CD14-positive monocyte (primary cell): ENCODE measurements at regions not wholly inside any gene's neighbourhood (a gene's known extent, or its start where the extent isn't known, plus 50 kb on each side); places are given as distances from the start of the nearest gene placed in this dataset.

Experiments
- DNase-seq, 3 donors: peaks; one replicate each; pipeline ENCODE4 v3.0.0-alpha.2; 2011 to 2022
- H2AFZ ChIP-seq: 2 replicates; pipeline ENCODE4 v1.6.0; 2012; ENCODE audit warnings: mild to moderate bottlenecking, low read depth, low read length, inconsistent platforms; ENCODE audit not compliant: insufficient read depth, poor library complexity, severe bottlenecking
- H3K27ac ChIP-seq, 2 donors: 1 replicate in 1 of 2; 2 replicates in 1 of 2; pipeline ENCODE4 v1.5.1; 2012 to 2013; ENCODE audit warnings: low read length in 2 of 2, control low read depth in 1 of 2, inconsistent platforms in 1 of 2, low read depth in 1 of 2, mild to moderate bottlenecking in 1 of 2
- H3K27me3 ChIP-seq, 2 donors: one replicate each; pipeline versions ENCODE4 v1.6.0 to v1.6.1; 2011 to 2013; ENCODE audit warnings: low read length in 2 of 2; ENCODE audit not compliant: control insufficient read depth in 2 of 2, insufficient read depth in 2 of 2
- H3K36me3 ChIP-seq, 2 donors: replicated peaks in 1 of 2; 1 replicate in 1 of 2; 2 replicates in 1 of 2; pipeline versions ENCODE4 v1.5.1 to v1.6.1; 2012 to 2013; ENCODE audit warnings: low read length in 2 of 2, control low read depth in 1 of 2, inconsistent platforms in 1 of 2, mild to moderate bottlenecking in 1 of 2; ENCODE audit not compliant: insufficient read depth in 2 of 2, control insufficient read depth in 1 of 2
- H3K4me1 ChIP-seq, 2 donors: 1 replicate in 1 of 2; 2 replicates in 1 of 2; pipeline versions ENCODE4 v1.5.1 to v1.6.1; 2012 to 2013; ENCODE audit warnings: low read length in 2 of 2, control low read depth in 1 of 2, inconsistent platforms in 1 of 2, mild to moderate bottlenecking in 1 of 2, moderate library complexity in 1 of 2; ENCODE audit not compliant: insufficient read depth in 2 of 2, control insufficient read depth in 1 of 2
- H3K4me2 ChIP-seq: replicated peaks from 2 replicates; pipeline ENCODE3; 2012; ENCODE audit warnings: low read length, moderate library complexity, mild to moderate bottlenecking; ENCODE audit not compliant: poor library complexity, severe bottlenecking; ENCODE audit errors: extremely low read depth
- H3K4me3 ChIP-seq, 3 experiments: fragments of 200-600 bp in 1 of 3; sonication (generic) in 1 of 3; replicated peaks in 1 of 3; 1 replicate in 2 of 3; 2 replicates in 1 of 3; pipeline ENCODE4 v1.5.1; 2011 to 2013; ENCODE audit warnings: low read length in 3 of 3, mild to moderate bottlenecking in 3 of 3, control low read depth in 2 of 3, low read depth in 2 of 3, inconsistent platforms in 1 of 3, moderate library complexity in 1 of 3
- H3K79me2 ChIP-seq: 2 replicates; pipeline ENCODE4 v1.6.0; 2012; ENCODE audit warnings: mild to moderate bottlenecking, control low read depth, inconsistent platforms, low read length, moderate library complexity; ENCODE audit not compliant: insufficient read depth
- H3K9ac ChIP-seq: 2 replicates; pipeline ENCODE4 v1.6.0; 2017; ENCODE audit warnings: low read length, mild to moderate bottlenecking; ENCODE audit not compliant: insufficient read depth, poor library complexity, severe bottlenecking
- H3K9me3 ChIP-seq, 2 donors: replicated peaks in 1 of 2; 1 replicate in 1 of 2; 2 replicates in 1 of 2; pipeline versions ENCODE4 v1.5.1 to v1.6.1; 2012 to 2013; ENCODE audit warnings: low read length in 2 of 2, control low read depth in 1 of 2; ENCODE audit not compliant: control insufficient read depth in 1 of 2, insufficient read depth in 1 of 2
- H4K20me1 ChIP-seq: 2 replicates; pipeline ENCODE4 v1.6.0; 2012; ENCODE audit warnings: mild to moderate bottlenecking, low read length, control low read depth, moderate library complexity; ENCODE audit not compliant: insufficient read depth
- H3K27ac Mint-ChIP-seq, 7 donors: one replicate each; pipeline ENCODE4 v1.8.0; 2020; ENCODE audit warnings: mild to moderate bottlenecking in 7 of 7, mixed read lengths in 7 of 7, moderate library complexity in 6 of 7, inconsistent platforms in 2 of 7
- H3K27me3 Mint-ChIP-seq, 3 donors: one replicate each; pipeline ENCODE4 v1.8.0; 2021 to 2022; ENCODE audit warnings: low read depth in 3 of 3, mild to moderate bottlenecking in 3 of 3, mixed read lengths in 3 of 3, moderate library complexity in 3 of 3, inconsistent platforms in 1 of 3
- H3K36me3 Mint-ChIP-seq, 2 donors: one replicate each; pipeline ENCODE4 v1.8.0; 2020; ENCODE audit warnings: mixed read lengths in 2 of 2, inconsistent platforms in 1 of 2, mild to moderate bottlenecking in 1 of 2
- H3K4me1 Mint-ChIP-seq: one replicate; pipeline ENCODE4 v1.8.0; 2020; ENCODE audit warnings: mild to moderate bottlenecking, mixed read lengths
- H3K4me3 Mint-ChIP-seq, 2 donors: one replicate each; pipeline ENCODE4 v1.8.0; 2020; ENCODE audit warnings: mild to moderate bottlenecking in 2 of 2, mixed read lengths in 2 of 2, moderate library complexity in 1 of 2
- H3K9me3 Mint-ChIP-seq, 7 donors: one replicate each; pipeline ENCODE4 v1.8.0; 2020 to 2022; ENCODE audit warnings: mixed read lengths in 7 of 7, mild to moderate bottlenecking in 6 of 7, moderate library complexity in 6 of 7, inconsistent platforms in 2 of 7
- WGBS: methylation state at CpG from one replicate; pipeline ENCODE4 v1.1.5; 2013; ENCODE audit warnings: missing lambda C conversion rate; ENCODE audit not compliant: insufficient coverage; 5-methylcytosine and 5-hydroxymethylcytosine counted together
- intact Hi-C, 2 donors: fragments of 100-400 bp; cut with micrococcal nuclease; formaldehyde crosslinking; loops; one replicate each; pipeline versions ENCODE4 v1.15.0 to v1.15.1; 2023
- TF ChIP-seq, protein P1 (sequence below): fragments of 200-600 bp; IDR thresholded peaks from one replicate; pipeline ENCODE4 v1.8.0; 2022; ENCODE audit warnings: antibody characterized with exemption, mild to moderate bottlenecking

DNA sequence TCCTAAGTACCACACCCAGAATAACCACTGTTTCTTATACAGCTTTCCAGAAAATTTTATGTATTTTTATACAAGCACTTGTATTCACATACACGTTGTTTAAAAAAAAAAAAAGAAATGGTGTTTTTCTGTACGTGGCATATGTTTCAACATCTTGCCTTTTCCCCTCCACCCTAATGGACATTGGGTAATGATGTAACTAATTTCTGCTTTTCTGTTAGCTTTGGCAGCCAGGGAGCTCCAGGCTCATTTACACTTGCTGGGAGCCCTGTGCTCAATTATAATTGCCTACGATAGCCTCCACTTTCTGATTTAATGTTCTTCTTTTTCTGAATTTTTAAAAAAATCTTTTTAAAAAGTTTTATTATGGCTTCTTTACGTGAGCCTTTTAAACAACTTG is 352.4 kb downstream of the UTRN start:
- Histone ChIP-seq H3K4me2 (peak overlapping the region; percentile 48), H3K4me1 (peaks cover 34 to 48% of the 10 kb centered on the region in 2 donors), H3K4me3 (peak overlapping the region in 1 of 3 experiments; percentile 31), H3K9me3 (peaks cover 0 to 4% of the 10 kb centered on the region in 2 donors), H3K27me3 (no peaks in the 10 kb centered on the region), H3K36me3 (no peaks in the 10 kb centered on the region), H3K79me2 (peaks cover 43% of the 10 kb centered on the region), H3K27ac (peak overlapping the region; percentile 11 to 82), H2AFZ (no peak overlapping the region), H4K20me1 (no peaks in the 10 kb centered on the region), H3K9ac (no peak overlapping the region)
- intact Hi-C loops = no loop called here
- peaks cover 0 to 2% (median 0%) of the 10 kb centered on the region in 3 donors for H3K27me3 Mint-ChIP-seq
- peaks cover 42% of the 10 kb centered on the region for H3K4me1 Mint-ChIP-seq
- H3K27ac Mint-ChIP-seq = peak overlapping the region; percentile 30 to 86 (median 72)
- WGBS = no CpG with 5 or more reads among the region's 4 CpGs
- DNase-seq = peak; percentile 71 to 88 (median 79)
- H3K4me3 Mint-ChIP-seq = peak overlapping the region in 1 of 2 donors; percentile 39
- peaks cover 0 to 8% (median 2%) of the 10 kb centered on the region in 7 donors for H3K9me3 Mint-ChIP-seq
- TF ChIP-seq, protein P1, sequence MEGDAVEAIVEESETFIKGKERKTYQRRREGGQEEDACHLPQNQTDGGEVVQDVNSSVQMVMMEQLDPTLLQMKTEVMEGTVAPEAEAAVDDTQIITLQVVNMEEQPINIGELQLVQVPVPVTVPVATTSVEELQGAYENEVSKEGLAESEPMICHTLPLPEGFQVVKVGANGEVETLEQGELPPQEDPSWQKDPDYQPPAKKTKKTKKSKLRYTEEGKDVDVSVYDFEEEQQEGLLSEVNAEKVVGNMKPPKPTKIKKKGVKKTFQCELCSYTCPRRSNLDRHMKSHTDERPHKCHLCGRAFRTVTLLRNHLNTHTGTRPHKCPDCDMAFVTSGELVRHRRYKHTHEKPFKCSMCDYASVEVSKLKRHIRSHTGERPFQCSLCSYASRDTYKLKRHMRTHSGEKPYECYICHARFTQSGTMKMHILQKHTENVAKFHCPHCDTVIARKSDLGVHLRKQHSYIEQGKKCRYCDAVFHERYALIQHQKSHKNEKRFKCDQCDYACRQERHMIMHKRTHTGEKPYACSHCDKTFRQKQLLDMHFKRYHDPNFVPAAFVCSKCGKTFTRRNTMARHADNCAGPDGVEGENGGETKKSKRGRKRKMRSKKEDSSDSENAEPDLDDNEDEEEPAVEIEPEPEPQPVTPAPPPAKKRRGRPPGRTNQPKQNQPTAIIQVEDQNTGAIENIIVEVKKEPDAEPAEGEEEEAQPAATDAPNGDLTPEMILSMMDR = no peak
- peaks cover 0 to 9% of the 10 kb centered on the region in 2 donors for H3K36me3 Mint-ChIP-seq

DNA sequence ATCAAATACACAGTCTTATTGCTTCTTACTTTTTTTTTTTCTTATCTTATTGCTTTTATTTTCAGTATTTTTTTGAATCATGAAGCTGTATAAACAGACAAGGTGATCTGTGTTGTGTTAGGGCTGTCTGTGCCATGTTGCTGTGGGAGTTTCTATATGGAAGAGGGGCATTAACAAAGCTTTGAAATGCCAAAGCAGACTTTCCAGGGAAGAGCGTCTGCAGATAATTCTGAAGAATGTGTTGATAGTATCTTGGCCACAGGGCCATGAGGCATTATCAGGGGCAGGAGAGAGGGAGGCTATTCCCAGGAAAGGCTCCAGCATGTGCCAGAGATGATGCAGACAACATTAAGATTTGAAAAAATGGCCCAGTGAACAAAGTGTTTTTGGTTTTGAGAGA is 354.5 kb downstream of the UTRN start:
- Mint-ChIP-seq H3K9me3 (peaks cover 0 to 4% (median 0%) of the 10 kb centered on the region in 7 donors), H3K4me1 (peaks cover 37% of the 10 kb centered on the region), H3K36me3 (peaks cover 0 to 9% of the 10 kb centered on the region in 2 donors), H3K27me3 (no peaks in the 10 kb centered on the region), H3K27ac (peak overlapping the region in 3 of 7 donors; percentile 4 to 74 (median 13)), H3K4me3 (no peak overlapping the region)
- H3K27me3 ChIP-seq = no peaks in the 10 kb centered on the region
- no peak overlapping the region for H3K9ac ChIP-seq
- no peaks in the 10 kb centered on the region for H3K36me3 ChIP-seq
- H3K4me3 ChIP-seq = no peak overlapping the region
- no peak overlapping the region for H3K4me2 ChIP-seq
- peaks cover 31% of the 10 kb centered on the region for H3K79me2 ChIP-seq
- TF ChIP-seq, protein P1 = no peak
- DNase-seq = no peak
- peak overlapping the region in 1 of 2 donors; percentile 16 for H3K27ac ChIP-seq
- 100% methylated on average over 1 of the region's 1 CpG for WGBS
- H3K9me3 ChIP-seq = no peaks in the 10 kb centered on the region
- no peaks in the 10 kb centered on the region for H4K20me1 ChIP-seq
- no peak overlapping the region for H2AFZ ChIP-seq
- intact Hi-C loops = no loop called here
- H3K4me1 ChIP-seq = peaks cover 22 to 32% of the 10 kb centered on the region in 2 donors
